ENCODE measurements at regions not wholly inside any gene's neighbourhood (a gene's known extent, or its start where the extent isn't known, plus 50 kb on each side); places are given as distances from the start of the nearest gene placed in this dataset.
"Not testable (repeated sequence)": the region's sequence is repeated elsewhere in the genome, so short reads cannot be mapped to it uniquely, and the experiment has no call there.

- no peak for DNase-seq
Observed at GRCh38 chr2:149781263-149781808, 193.8 kb upstream of the MMADHC start.

GRCh38 chr2:149773006-149773405, 185.4 kb upstream of the MMADHC start:
- no peak for DNase-seq

DNA sequence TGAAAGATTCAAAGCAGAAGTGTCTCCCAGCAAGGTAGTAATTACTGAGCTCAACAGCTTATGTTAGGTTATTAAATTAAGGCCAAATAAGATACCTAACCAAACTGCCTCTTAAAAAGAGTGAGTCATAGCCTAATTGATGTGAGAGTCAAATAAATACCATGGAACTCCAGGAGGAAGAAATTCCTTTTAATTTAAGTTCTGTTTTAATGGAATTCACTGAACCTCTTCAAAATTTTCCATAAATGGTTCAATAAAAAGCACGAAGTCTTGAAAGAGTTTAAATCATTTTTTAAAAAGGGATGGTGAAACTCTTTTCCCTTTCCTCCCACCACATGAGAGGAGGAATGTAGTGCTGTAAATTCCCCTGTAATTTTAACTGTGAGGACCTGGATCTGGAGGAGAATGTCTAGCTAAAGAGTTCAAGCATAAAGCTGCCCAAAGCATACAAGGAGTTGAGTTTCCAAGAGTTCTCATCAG, 180.8 kb upstream of the MMADHC start:
- no peak for DNase-seq

DNA sequence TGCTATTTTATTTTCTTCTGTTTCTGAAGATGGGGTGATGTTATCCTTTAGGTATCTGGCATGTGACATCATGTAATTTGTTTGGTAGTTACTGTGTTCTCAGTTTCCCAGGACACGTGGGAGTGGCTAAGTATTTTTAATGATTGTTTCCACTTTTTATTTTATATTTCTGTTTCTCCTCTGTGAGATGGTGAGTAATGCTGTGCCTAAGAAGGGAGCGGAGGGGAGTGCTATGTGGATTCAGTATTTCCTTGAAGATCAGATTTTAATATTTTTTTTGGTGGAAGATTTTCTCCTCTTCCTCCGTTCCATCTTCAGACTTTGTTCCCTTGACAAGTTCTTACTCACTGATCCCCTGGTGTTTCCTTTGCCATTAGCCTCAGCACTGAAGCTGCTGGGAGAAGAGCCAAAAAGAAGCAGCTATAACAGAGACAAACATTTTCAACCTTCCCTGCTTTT, 180.0 kb upstream of the MMADHC start:
- DNase-seq = no peak

DNA sequence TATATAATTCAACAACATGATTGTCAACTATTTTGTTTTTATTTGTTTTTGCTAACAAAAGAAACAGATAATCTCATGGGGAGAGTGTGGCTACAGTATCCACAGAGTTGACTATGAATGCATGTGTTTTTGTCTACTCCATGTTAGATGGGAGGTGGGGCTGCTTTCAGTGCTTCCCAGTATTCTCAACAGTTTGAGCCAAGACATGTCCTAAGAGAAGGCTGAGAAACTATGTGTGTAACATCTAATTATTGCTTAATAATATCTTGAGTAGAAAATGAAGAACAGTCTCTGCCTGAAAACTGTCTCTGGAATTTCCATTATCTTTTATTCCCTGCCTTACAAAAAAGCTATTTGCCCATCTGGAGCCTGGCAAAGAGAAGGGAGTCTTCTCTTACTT, 178.8 kb upstream of the MMADHC start:
- DNase-seq = no peak

- DNase-seq = no peak
Observed at GRCh38 chr2:149765636-149766035, 178.1 kb upstream of the MMADHC start.

DNA sequence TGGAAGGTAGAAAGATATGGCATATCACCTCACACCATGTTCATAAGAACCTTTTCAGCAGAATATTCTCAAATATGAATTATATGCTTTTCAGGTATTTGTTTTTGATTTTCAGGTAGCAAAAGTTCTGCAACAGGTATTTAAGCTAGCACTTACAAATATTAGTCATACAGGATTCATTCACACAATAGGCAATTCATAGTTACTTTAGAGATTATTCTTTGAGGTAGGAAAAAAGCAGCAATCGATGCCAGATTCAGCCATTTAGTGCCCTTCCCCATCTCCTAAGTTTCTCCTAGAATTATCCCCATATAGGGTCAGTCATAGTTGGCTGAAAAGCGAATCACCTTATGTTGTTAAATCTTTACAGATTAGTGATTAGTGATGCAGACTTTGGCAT, 177.4 kb upstream of the MMADHC start:
- no peak for DNase-seq

- no peak for DNase-seq
Observed at GRCh38 chr2:149763358-149763757, 175.8 kb upstream of the MMADHC start.

DNA sequence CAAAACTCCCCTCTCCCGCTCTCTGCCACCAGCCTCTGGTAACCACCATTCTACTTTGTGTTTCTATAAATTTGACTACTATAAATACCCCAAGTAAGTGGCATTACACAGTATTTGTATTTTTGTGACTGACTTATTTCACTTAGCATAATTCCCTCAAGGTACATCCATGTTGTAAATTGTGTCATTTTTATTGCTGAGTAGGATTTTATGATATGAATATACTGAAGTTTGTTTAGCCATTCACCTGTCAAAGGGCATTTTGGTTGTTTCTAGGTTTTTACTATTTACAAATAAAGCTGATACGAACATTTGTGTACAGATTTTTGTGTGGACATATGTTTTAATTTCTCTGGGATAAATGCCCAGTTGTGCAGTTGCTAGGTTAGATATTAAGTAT, 174.0 kb upstream of the MMADHC start:
- no peak for DNase-seq

- not testable (repeated sequence) for DNase-seq
Observed at GRCh38 chr2:149759382-149759781, 171.8 kb upstream of the MMADHC start.

GRCh38 chr2:149754722-149755121, 167.1 kb upstream of the MMADHC start:
- DNase-seq = not testable (repeated sequence)

GRCh38 chr2:149747456-149747855, 159.9 kb upstream of the MMADHC start:
- DNase-seq = no peak

DNA sequence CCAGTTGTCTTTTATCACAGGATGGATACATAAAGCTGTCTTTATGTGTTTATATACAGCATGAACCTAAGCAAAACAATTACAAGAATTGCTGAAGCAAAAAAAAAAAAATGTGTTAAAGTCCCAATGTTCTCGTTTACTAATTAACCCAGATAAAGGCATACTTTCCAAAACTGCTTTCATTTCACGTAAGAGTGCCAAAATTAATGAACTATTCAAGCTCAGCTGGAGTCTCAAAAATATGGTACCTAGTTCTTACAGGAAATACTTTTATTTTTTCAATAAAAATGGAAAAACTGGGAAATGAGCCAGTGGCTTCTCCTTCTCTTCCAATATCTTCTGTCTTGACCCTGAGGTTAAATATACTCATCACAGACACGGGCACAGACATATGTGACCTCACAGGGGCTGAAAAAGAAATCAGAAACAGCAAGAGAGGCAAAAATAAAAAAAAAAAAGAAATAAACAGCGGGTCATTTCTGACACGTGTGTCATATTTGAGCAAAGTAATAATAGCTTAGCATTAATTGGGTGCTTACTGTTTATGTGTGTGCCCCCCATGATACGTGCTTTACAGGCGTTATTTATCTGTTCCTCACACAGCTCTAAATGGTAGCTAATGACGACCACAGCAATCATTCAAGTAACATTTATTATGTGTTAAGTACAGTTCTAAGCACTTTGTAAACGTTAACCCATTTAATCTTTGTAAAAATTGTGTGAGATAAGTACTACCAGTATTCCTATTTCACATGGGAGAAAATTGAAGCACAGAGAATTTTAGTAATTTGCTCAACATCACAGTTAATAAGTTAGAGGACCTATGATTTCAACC, 158.0 kb upstream of the MMADHC start:
- no peak for DNase-seq

DNA sequence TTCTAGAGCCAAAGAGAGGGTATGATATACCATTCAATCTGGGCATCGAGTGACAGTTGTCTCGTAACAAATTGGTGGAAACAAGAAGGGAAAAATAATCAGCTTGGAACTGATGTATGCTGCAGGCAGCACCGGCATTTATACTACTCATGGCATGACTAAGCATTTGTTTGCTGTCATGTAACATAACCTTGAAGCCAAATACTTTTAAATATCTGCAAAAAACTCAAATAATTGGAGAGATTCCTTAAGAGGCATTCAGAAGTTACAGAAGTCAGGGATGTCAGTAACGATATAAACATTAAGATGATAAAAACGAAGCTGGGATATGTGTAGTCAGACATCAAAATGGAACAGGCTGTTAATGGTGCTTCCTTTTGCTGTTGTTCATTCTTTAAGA, 157.3 kb upstream of the MMADHC start:
- no peak for DNase-seq

- no peak for DNase-seq
Observed at GRCh38 chr2:149743842-149744448, 156.4 kb upstream of the MMADHC start.

GRCh38 chr2:149741646-149742045, 154.1 kb upstream of the MMADHC start:
- DNase-seq = no peak

- no peak for DNase-seq
Observed at GRCh38 chr2:149740490-149740889, 152.9 kb upstream of the MMADHC start.

- no peak for DNase-seq
Observed at GRCh38 chr2:149739883-149740265, 152.3 kb upstream of the MMADHC start.

DNA sequence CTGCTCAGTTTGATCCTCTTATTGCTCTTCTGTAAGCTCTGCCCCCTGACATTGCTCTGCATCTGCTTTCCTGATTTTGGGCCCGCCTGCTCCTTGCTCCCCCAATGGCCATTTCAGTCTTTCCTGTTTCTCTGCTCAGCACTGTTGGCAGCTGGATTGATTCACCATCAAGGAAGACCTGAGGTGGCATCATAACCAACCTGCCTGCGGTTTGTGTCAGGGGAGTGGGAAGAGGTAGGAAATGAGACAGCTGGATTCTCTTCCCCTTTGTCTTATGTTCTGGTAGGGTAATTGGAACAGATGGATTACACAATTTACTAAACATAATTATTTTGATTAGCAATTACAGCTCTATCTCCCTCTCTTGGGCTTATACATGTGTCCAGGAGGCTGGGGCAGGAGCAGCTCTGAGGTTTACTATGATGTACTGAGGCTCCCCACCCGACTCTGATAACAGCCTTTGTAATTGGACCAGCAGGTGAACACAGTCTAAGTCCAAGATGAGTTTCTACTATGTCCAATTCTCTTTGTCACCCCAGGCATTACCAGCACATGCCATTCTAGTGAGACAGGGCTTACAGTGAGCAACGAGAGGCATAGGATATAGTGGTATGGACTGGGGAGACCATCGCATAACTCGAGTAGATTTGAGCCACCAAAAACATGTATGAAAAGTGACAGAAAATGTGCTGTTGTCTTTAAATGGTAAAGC, 151.8 kb upstream of the MMADHC start:
- DNase-seq = no peak

DNA sequence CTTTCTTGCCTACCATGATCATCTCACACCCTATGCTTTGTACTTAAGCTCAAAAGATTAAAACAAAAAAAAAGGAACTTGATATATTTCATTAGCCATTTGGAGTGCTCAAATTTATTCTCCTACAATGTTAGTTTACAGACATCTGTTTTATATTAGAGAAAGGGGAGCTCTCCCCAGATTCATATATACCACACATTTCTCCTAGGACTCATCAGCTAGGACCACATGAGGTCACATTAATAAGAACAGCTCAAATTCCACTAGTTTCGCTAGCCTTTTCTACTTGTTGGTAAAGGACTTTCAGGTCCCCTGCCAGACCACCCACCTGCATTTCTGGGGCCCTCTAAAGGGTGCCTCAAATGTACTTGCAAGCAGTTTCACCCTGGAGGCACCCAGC, 151.2 kb upstream of the MMADHC start:
- DNase-seq = no peak

- DNase-seq = no peak
Observed at GRCh38 chr2:149737896-149738295, 150.3 kb upstream of the MMADHC start.

- no peak for DNase-seq
Observed at GRCh38 chr2:149735237-149735958, 147.8 kb upstream of the MMADHC start.

All from T-helper 1 cell (primary cell).